HG02885 (cell line): ENCODE measurements at regions not wholly inside any gene's neighbourhood (a gene's known extent, or its start where the extent isn't known, plus 50 kb on each side); places are given as distances from the start of the nearest gene placed in this dataset.
"Not testable (repeated sequence)": the region's sequence is repeated elsewhere in the genome, so short reads cannot be mapped to it uniquely, and the experiment has no call there.

Experiments
- ATAC-seq: cut with Tn5 transposase; IDR thresholded peaks from one replicate; pipeline ENCODE4 v1.9.1; 2021; ENCODE audit warnings: mild to moderate bottlenecking; ENCODE audit not compliant: unreplicated experiment, poor library complexity

DNA sequence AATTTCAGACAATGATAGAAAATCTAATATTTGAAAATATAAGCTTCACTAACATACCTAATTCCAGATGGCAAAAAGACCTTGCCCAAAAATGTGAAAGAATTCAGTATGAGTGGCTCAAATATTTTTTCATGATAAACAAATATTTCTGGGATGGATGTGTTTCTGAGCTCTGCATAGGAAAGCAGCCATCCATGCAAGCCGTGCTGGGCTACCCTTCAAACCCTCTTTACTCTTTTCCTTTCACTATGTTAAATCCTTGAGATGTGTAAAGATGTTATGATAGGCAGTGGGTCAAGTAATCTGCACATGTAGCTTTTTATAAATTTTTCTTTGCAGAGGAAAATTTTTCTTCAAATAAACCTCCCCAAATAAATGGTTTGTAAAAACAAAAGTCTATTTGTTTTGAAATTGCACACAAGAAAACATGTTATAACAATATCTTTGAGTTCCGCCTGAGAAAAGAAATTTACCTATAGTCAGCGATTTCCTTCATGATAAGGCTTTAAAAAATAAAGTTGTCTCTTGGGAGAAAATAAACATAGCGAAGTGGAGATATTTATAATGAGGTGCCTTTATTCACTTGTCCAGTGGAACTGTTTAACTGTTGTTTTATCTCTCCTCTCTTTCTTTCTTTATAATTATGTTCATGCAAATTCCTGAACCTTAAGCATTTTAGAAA lies 154.3 kb upstream of the PITX1 start:
- ATAC-seq: no peak

DNA sequence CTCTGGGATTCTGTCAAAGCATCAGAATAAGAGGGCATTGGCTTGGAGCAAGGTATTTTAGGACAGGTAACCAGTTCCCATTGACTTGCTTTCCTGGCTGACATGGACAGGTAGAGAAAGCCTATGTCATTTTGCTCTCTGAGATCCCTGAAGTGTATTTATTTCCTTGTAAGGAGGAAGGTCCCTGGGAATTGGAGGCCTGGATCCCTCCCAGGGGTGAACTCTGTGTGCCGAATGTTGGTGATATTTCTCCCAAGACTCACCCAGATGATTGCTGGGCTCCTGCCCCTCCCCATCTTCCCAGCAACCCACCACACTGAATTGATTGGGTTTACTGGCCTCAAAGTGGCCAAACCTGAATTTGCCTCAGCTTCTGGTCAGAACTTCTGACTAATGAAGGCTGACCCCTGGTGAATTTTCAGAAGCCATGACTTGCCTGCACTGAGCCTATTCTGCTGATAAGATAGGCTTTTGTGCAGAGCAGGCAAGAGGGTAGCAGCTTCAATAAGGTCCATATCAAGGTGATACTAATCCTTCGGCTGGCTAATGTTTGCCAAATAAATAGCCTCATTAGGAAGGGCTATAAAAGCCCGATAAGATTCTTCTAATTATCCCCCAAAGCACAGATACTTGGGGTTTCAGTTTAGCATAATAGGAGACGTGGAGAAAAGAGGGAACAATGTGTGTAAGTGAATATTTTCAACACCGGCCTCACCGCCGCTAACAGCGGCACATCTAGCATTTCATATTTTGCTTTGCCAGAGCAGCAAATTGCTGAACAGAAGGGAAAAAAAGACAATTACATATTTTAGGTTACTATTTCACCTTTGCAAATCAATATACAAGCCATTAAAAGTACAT lies 152.9 kb upstream of the PITX1 start:
- no peak for ATAC-seq

DNA sequence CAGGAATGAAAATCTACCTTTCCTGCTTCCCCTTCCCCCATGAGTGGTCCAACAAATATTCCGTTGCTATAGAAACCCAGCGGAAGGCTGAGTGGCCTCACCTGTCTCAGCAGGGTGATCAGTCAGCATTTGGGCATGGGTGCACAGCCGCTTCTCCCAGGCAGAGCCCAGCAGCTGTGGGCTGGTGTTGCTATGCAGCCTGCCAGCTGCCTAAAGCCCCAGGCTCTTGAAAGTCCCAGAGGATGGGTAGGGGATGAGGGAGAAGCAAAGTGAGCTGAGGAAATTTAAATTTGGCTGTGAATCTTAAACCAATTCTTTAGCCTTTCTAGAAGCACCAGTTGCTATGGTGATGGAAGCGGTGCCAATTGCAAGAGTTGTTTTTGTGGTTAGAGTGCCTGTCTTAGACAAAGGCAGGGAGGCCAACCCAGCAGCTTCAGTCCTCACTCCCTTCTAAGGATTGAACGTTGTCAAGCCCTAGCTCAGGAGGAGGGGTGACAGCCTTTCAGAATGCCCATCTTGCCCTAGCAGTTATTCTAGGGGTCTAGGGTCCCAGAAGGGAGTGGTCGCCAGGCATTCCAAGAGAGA lies 151.5 kb upstream of the PITX1 start:
- no peak for ATAC-seq

DNA sequence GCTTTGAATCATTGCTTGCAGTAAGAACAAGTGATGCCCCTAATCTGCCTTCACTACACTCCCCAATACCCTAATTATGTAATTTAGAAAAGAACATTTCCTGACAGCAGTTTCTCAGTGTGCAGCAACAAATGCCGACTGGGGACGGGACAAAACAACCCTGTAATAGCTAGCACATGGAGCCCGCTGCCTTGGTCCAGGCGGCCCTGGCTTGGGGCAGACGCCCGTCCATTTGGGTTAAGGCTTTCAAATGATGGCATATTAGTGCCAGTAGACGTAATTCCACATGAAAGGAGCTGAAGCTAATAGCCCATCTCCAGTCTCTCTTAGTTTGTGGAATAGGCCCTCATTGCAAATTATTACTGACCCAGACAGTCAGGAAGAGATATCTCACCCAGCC lies 150.6 kb upstream of the PITX1 start:
- no peak for ATAC-seq

DNA sequence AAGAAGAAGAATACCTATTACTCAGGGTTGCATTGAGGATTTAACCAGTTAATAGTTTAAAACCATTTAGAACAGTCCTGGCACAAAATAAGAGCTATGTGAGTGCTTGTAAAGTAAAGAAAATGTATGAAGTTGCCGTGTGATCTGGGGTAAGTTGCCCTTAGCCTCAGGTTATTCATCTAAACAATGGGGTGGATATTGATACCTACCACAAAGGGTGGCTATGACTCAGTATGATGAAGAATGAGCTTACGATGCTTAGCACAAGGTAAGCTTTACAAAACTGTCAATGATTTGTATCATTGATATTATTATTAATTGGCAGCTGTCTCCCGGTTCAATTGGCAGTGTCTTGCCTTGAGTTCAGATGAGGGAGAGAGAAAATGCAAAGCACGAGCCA lies 149.4 kb upstream of the PITX1 start:
- no peak for ATAC-seq

DNA sequence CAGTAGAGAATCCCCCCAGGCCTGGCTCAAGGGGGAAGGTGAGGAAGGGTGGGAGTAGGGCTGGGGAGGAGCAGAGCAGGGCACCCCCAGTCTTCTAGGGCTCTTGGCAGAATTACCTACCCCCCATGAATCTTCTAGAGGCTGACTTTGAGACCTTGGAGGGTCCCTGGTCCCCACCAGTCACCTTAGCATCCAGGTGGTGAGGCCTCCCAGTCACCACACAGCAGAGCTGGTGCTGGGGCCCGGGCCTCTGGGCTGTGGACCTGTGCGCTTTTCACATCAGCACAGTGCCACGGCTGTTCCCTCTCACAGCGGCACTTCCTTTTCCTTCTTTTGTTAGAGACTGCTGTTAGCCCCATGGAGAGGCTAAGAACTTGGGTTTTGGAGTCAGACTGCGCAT lies 148.6 kb upstream of the PITX1 start:
- no peak for ATAC-seq

DNA sequence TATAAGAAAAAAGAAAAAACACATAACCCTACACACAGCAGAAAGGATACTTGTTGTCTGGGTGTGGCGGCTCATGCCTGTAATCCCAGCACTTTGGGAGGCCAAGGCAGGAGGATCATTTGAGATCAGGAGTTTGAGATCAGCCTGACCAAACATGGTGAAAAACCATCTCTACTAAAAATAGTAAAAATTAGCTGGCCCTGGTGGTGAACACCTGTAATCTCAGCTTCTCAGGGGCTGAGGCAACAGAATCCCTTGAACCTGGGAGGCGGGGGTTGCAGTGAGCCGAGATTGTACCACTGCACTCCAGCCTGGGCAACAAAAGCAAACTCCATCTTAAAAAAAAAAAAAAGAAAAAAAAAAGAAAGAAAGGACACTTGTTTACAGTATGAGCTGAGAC lies 147.6 kb upstream of the PITX1 start:
- no peak for ATAC-seq

DNA sequence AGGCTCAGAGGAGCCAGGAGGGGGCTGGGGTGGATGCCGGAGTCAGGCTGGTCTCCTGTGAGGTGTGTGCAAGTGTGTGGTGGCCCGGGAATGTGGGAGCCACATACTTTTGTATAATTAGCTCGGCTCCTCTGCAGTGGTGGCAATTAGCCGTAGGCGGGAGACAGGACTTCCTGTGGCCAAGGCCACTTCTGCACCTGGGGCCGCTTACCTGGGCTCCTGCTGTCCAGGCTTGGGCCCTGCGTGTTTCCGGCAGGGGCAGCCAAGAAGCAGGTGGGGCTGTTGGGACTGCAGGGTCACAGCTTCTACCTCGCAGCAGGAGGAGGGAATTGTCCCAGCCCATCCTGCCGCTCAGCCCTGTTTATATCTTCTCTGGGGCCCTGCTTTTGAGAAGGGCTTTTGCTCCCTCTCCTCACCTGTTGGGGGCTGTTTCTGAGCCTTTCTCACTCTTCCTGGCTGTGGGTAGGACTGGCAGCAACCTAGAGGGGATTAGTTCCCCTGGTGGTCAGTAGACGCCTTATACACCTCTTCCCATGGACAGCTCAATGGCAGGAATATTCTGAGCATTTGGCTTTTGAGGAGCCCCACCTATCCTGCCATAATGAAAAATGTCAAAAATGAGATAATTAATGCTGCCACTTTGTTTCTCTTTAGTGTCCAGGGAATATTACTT lies 145.4 kb upstream of the PITX1 start:
- ATAC-seq: no peak

DNA sequence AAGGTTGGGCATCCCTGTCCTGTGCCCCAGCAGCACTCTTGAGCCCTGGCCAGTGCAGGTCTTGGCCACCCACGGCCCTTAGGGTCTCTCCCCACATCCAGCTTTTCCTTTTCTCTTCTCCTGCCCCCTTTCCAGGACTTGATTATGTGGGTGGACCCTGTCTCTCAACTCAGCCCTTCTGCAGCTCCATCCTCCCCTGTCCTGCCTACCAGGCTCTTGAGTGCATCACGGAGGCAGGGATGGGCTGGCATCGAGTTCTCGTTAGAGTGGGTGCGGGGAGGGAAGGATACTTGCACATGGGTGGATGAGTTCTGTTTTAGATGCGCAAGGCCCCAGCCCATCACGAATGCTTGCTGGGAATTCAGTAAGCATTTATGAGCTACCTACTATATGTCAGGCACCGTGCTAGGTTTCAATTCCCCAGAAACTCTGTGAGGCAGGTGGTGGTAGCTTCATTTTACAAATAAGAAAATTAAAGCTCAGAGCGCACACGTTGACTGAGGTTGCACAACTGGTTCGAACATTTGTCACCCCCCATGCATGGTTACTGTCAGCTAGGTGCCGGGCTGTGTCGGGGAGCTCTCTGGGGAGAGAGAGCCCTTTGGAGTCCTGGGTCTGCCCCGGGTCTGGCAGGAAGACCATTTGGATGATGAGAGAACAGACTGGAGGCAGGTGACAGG lies 144.6 kb upstream of the PITX1 start:
- ATAC-seq: no peak

DNA sequence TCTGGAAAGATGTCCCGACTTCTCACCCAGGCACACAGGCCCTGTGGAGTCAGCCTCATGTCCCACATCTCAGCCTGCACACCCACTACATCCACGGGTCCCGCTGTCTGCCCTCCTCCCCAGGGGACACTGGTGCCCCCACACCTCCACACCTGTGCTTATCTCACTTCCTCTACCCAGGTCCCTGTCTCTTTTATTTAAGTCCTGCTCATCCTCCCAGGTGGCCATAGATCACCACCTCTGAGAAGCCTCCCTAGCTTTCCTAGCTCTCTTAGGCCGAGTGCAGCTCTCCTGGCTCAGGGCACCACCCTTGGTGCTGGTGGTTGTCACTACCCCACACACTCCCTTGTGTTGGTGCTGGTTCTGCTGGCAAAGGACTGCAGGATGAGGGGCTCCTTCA lies 143.6 kb upstream of the PITX1 start:
- ATAC-seq: no peak

DNA sequence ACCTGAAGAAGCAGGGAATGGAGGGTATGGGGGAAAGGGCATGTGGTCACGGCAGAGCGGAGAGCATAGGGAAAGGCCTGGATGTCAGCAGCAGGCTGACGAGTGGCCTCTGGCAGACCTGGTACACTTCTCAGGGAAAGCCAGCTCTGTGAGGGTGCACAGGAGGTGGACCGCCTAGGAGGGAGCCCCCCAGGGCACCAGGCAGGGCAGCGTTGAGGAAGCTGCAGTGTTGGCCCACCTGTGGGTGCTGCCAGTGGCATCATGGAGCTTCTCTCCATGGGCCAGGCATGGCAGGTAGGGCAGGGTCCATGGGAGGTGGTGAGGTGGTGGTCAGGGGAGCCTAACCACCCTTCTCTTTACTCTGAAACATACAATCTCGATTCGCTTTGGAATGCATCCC lies 143.0 kb upstream of the PITX1 start:
- ATAC-seq: no peak

DNA sequence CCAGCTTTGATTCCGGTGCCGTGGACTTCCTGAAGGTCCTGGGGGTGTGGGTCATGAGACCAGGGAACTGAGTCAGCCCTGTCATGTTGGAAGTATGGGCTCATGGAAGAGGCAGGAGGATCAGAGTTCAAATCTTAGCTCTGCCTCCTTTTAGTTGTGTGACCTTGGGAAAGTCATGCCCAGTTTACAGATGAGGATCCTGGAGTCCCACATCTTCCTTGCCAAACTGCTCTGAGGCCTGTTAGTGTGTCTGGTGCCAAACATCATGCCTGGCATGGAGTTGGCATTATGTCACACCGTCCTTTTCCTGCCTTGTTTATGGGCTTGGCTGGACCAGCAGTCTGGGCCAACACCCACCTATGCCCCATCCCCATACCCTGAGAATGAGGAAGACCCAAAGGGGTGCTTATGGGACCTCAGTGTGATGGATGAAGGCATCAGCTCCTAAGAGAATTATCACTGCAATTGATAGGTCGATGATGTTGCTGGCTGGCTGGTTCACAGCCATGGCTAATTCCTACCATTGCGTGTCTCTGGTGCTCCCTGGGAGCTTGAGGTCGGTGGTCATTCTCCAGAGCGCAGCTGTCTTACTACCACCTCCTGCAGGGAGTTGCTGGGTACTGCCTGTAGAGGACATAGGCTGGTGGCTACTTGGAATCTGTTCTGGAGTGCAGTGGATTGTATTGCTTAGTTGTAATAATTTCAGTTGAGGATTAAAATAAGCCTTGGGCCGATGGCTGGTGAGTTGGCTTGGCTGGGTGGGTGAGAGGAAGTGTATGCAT lies 140.5 kb upstream of the PITX1 start:
- ATAC-seq: no peak

DNA sequence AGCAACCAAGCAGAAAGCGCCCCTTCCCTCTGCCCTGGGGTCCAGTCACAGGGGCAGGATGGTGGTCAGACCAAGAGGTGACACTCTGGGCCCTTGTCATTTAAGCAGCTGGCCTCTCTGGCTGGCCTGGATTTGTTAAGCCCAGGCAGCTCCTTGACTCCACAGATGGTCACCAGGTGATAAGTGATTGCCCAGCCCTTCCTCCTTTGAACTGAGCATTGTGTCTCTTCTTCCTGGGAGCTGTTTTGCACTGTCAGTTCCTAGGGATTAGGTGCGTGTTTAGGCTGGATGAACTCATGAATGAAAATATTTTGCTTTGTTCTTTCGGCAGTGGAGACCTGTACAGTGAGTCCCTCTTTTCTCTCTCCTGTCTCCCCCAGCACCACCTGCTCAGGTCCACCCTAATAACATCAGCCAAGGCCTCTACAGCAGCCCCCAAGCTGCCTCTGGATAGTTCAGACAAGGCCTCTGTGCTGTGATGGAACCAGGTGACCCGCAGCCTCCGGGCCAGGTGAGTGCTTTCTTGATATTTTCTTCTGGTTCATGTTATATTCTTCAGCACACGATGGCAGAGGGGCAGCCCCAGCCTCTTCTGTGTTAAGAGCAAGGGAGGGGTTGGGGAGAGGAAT lies 139.7 kb upstream of the PITX1 start:
- ATAC-seq: no peak

DNA sequence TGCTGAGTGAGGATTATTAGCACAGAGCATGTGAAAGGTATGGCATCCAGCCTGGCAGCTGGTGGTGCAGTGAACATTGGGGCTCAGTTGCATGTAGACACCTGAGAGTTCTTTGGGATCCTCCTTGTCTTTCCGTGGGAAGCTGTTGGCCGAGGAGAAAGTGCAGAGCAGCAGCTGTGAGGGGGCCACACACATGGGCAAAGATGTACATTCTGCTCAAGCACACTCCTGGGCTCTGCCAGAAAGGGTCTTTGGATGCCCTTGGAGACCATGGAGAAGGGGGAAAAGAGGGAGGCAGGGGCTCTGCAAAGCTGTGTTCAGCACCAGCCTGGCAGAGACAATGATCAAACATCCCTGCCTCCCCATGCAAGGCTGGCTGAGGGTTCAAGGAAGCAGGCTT lies 138.7 kb upstream of the PITX1 start:
- ATAC-seq: no peak

DNA sequence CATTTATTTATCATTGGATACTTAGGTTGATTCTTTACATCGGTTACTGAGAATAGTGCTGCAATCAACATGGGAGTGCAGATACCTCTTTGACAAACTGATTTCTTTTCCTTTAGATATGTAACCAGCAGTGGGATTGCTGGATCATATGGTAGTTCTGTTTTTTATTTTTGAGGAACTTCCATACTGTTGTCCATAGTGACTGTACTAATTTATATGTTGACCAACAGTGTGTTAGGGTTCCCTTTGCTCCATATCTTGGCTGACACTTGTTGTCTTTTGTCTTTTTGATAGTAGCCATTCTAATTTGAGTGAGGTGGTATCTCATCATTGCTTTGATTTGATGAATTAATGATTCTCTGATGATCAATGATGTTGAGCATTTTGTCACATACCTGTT lies 137.3 kb upstream of the PITX1 start:
- no peak for ATAC-seq

DNA sequence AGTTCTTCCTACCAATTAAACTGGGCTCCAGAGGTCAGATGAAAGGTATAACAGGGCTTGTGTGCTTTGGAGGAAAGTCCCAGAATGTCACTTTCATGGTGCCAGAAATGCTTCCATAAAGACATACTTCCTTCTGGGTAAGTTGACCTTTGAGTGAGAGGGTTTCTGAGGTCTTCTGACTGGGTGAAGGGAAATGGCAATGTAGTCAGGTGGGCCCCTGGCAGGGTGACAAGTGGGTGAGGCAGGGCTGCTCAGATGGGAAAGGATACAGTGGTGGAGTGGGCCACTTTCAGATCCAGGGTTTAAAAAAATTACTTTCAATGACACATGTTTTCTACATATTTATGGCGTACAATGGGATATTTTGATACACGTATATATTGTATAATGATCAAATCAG lies 136.5 kb upstream of the PITX1 start:
- no peak for ATAC-seq

DNA sequence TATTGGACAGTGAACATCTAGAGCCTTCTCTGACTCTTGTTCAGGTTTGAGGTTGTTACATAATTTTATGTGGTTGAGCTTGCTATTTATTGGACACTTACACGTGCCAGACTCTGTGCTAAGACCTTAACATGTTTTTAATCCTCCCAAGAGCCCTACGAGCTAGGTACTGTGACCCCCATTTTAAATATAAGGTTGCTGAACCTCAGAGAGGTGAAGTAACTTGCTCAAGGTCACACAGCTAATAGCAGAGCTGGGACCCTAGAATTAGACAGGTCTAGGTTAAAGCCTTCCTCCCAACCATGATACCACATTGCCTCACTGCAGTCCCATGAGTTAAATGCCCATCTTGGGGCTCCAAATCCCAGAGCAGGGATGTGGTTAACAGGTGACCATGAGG lies 135.7 kb upstream of the PITX1 start:
- ATAC-seq: no peak

DNA sequence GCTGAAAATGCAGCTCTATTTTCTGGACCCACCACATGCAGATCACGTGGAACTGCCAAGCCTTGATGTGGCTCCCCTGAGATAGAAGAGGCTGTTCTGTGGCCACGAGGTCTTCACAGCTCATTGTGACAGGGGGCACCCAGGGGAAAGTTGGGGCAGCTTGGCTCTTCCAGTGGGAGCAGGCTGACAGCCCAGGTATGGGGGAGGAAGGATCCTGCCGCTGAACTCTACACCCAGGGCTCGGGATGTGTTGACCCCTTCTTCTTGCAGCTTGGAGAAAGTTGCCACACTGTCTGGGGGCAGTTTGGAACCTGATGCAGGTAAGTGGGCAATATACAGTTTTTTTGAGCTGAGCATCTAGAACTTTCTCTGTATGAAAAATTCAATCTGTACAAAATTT lies 133.6 kb upstream of the PITX1 start:
- no peak for ATAC-seq

DNA sequence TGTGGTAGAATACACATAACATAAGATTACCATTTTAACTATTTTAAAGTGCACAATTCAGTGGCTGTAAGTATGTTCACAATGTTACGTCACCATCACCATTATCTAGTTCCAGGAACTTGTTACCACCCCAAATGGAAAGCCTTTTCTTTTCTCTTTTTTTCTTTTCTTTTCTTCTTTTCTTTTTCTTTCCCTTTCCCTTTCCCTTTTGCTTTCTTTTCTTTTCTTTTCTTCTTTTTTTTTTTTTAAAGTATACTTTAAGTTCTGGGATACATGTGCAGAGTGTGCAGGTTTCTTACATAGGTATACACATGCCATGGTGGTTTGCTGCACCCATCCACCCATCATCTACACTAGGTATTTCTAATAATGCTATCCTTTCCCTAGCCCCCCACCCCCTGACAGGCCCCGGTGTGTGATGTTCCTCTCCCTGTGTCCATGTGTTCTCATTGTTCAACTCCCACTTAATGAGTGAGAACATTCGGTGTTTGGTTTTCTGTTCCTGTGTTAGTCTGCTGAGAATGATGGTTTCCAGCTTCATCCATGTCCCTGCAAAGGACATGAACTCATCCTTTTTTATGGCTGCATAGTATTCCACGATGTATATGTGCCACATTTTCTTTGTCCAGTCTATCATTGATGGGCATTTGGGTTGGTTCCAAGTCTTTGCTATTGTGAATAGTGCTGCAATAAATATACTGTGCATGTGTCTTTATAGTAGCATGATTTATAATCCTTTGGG lies 131.0 kb upstream of the PITX1 start:
- not testable (repeated sequence) for ATAC-seq
